ENCODE measurements at regions not wholly inside any gene's neighbourhood (a gene's known extent, or its start where the extent isn't known, plus 50 kb on each side); places are given as distances from the start of the nearest gene placed in this dataset.

- peaks cover 11% of the 10 kb centered on the region for H3K4me1 ChIP-seq
- peaks cover 21% of the 10 kb centered on the region for H3K4me1 Mint-ChIP-seq (ENCODE audit: low read depth, unreplicated experiment)
- no peak overlapping the region for H3K4me3 ChIP-seq (ENCODE audit: low read depth, low read length)
- no peaks in the 10 kb centered on the region for H3K36me3 ChIP-seq (ENCODE audit: control insufficient read depth, insufficient read depth, low read length)
- intact Hi-C loops (cut with micrococcal nuclease; ENCODE audit: unreplicated experiment) = no loop called here
- no TSS peak for BruUV-seq (replicated peaks)
- no peak overlapping the region for H3K4me3 Mint-ChIP-seq (ENCODE audit: unreplicated experiment)
- ChIA-PET POLR2A (no interaction called here), CTCF (no interaction called here)
- H3K27me3 ChIP-seq (replicated peaks; ENCODE audit: control insufficient read depth, insufficient read depth, low read length) = no peaks in the 10 kb centered on the region
- no peak overlapping the region for H3K27ac Mint-ChIP-seq (ENCODE audit: unreplicated experiment)
- H3K9me3 ChIP-seq = no peaks in the 10 kb centered on the region
- no peak for TF ChIP-seq CTCF (IDR thresholded peaks at IDR 0.05; ENCODE audit: insufficient read depth in 1 of 2, low read depth in 1 of 2, low read length in 1 of 2, severe bottlenecking in 1 of 2, unreplicated experiment in 1 of 2)
- no peaks in the 10 kb centered on the region for H3K27me3 Mint-ChIP-seq (ENCODE audit: insufficient read depth, unreplicated experiment)
- H3K9me3 Mint-ChIP-seq (ENCODE audit: unreplicated experiment) = no peaks in the 10 kb centered on the region
- no peak for DNase-seq
- no peaks in the 10 kb centered on the region for H3K36me3 Mint-ChIP-seq (ENCODE audit: insufficient read depth, unreplicated experiment)
These were observed 154.1 kb upstream of the CENPW start for GRCh38 chr6:126185774-126186173.

DNA sequence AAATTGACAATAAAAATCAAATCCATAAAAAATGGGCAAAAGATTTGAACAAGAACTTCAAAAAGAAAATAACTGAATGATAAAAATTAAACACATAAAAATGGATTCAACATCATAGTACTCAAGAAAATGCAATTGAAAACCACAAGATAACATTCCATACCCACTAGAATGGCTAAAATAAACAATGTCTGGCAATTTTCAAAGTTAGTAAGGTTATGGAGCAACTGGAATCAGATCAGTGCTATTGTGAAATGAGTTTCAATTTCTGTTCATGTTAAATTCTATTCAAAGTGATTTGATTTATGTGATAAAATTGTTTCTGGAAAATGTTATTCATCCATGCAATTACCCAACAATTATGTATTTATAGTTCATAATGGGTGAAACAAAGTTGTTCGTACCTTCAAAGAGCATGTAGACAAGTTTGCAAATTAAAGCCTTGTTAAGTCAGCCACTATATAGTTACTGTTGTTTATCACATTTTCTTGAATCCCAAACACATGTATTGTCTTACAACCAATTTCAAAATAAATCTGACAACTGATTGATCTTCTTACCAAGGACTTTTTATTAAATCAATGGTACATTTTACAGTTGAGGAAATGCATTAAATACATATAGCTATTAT lies 151.5 kb upstream of the CENPW start:
- ChIA-PET POLR2A (no interaction called here), CTCF (no interaction called here)
- no peaks in the 10 kb centered on the region for H3K4me1 ChIP-seq
- no peaks in the 10 kb centered on the region for H3K4me1 Mint-ChIP-seq (ENCODE audit: low read depth, unreplicated experiment)
- no peak for TF ChIP-seq CTCF (IDR thresholded peaks at IDR 0.05; ENCODE audit: insufficient read depth in 1 of 2, low read depth in 1 of 2, low read length in 1 of 2, severe bottlenecking in 1 of 2, unreplicated experiment in 1 of 2)
- no peaks in the 10 kb centered on the region for H3K9me3 ChIP-seq
- H3K27me3 ChIP-seq (replicated peaks; ENCODE audit: control insufficient read depth, insufficient read depth, low read length) = no peaks in the 10 kb centered on the region
- no peaks in the 10 kb centered on the region for H3K9me3 Mint-ChIP-seq (ENCODE audit: unreplicated experiment)
- H3K4me3 ChIP-seq (ENCODE audit: low read depth, low read length) = no peak overlapping the region
- H3K36me3 ChIP-seq (ENCODE audit: control insufficient read depth, insufficient read depth, low read length) = no peaks in the 10 kb centered on the region
- intact Hi-C loops (cut with micrococcal nuclease; ENCODE audit: unreplicated experiment) = no loop called here
- no peak for DNase-seq
- no peaks in the 10 kb centered on the region for H3K27me3 Mint-ChIP-seq (ENCODE audit: insufficient read depth, unreplicated experiment)
- H3K36me3 Mint-ChIP-seq (ENCODE audit: insufficient read depth, unreplicated experiment) = no peaks in the 10 kb centered on the region
- H3K27ac Mint-ChIP-seq (ENCODE audit: unreplicated experiment) = no peak overlapping the region
- no peak overlapping the region for H3K4me3 Mint-ChIP-seq (ENCODE audit: unreplicated experiment)
- BruUV-seq (replicated peaks) = no TSS peak

DNA sequence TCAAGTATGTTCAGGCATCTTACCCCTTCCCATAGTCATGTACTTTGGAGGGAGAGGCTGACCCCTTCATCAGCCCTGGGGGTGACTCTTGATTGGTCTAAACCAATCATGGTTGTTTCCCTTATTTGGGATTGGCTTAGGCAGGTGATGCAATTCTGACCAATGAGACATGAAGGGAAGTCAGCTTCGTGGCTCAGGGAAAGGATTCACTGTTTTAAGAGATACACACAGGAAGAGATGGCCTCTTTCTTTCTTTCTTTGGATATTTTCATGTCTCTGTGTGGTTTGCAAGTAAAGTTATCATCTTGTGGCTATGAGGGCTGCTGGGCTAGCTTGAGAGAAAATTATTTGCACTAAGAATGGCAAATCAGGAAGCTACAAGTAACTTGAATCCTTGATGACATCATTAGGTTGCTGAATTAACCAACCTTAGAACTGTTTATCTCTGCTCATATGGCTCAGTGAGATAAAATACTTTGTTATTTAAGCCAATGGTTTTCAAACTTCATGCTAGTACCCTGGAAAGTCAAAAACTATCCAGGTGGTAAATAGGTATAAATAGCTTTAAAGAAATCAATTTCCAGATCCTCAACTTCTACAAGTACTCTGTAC lies 144.2 kb upstream of the CENPW start:
- Mint-ChIP-seq H3K27ac (ENCODE audit: unreplicated experiment) (no peak overlapping the region), H3K9me3 (ENCODE audit: unreplicated experiment) (no peaks in the 10 kb centered on the region), H3K4me3 (ENCODE audit: unreplicated experiment) (no peak overlapping the region), H3K27me3 (ENCODE audit: insufficient read depth, unreplicated experiment) (no peaks in the 10 kb centered on the region), H3K4me1 (ENCODE audit: low read depth, unreplicated experiment) (peaks cover 18% of the 10 kb centered on the region), H3K36me3 (ENCODE audit: insufficient read depth, unreplicated experiment) (no peaks in the 10 kb centered on the region)
- ChIA-PET POLR2A (no interaction called here), CTCF (no interaction called here)
- peaks cover 7% of the 10 kb centered on the region for H3K4me1 ChIP-seq
- BruUV-seq (replicated peaks) = no TSS peak
- TF ChIP-seq CTCF (IDR thresholded peaks at IDR 0.05; ENCODE audit: insufficient read depth in 1 of 2, low read depth in 1 of 2, low read length in 1 of 2, severe bottlenecking in 1 of 2, unreplicated experiment in 1 of 2) = no peak
- DNase-seq = no peak
- no peaks in the 10 kb centered on the region for H3K9me3 ChIP-seq
- no peak overlapping the region for H3K4me3 ChIP-seq (ENCODE audit: low read depth, low read length)
- H3K27me3 ChIP-seq (replicated peaks; ENCODE audit: control insufficient read depth, insufficient read depth, low read length) = no peaks in the 10 kb centered on the region
- intact Hi-C loops (cut with micrococcal nuclease; ENCODE audit: unreplicated experiment) = loop anchor here (5.0 kb wide), 1 partner anchor 117 kb away; no protein-coding TSS in a partner anchor
- H3K36me3 ChIP-seq (ENCODE audit: control insufficient read depth, insufficient read depth, low read length) = no peaks in the 10 kb centered on the region

All from Caco-2 (cell line).